HEK293 (cell line): ENCODE measurements at regions not wholly inside any gene's neighbourhood (a gene's known extent, or its start where the extent isn't known, plus 50 kb on each side); places are given as distances from the start of the nearest gene placed in this dataset.

Experiments
- CTCF ChIA-PET: fragments of 350-600 bp; formaldehyde crosslinking; extraction: SDS; loops from one replicate; lab custom pipeline; 2021; ENCODE audit warnings: antibody characterized with exemption; lab: Yijun Ruan, JAX
- POLR2A ChIA-PET: fragments of 300-600 bp; formaldehyde crosslinking; extraction: SDS; loops from one replicate; lab custom pipeline; 2020; ENCODE audit warnings: antibody characterized with exemption, inconsistent platforms; lab: Yijun Ruan, JAX
- H3K27ac ChIP-seq: fragments of 200-500 bp; sonication (Bioruptor generic); 2 replicates; pipeline ENCODE4 v1.5.1; 2014; ENCODE audit warnings: low read depth, low read length, control low read depth, inconsistent platforms; ENCODE audit errors: extremely low read depth
- H3K36me3 ChIP-seq, 2 experiments: fragments of 200-500 bp in 1 of 2; sonication (Bioruptor generic) in 1 of 2; 1 replicate in 1 of 2; 2 replicates in 1 of 2; pipeline ENCODE4 v1.5.1; 2014 to 2017; ENCODE audit warnings: inconsistent platforms in 2 of 2, low read length in 2 of 2; ENCODE audit not compliant: control insufficient read depth in 2 of 2, insufficient read depth in 1 of 2
- H3K4me1 ChIP-seq: fragments of 200-500 bp; sonication (Bioruptor generic); 2 replicates; pipeline ENCODE4 v1.5.1; 2014; ENCODE audit warnings: mild to moderate bottlenecking, low read length, inconsistent platforms; ENCODE audit not compliant: control insufficient read depth, insufficient read depth
- H3K4me3 ChIP-seq: 2 replicates; pipeline ENCODE4 v1.5.1; 2011; ENCODE audit warnings: low read depth, mild to moderate bottlenecking, control low read depth, low read length, moderate library complexity
- H3K9me3 ChIP-seq: fragments of 200-500 bp; sonication (Bioruptor generic); 2 replicates; pipeline ENCODE4 v1.5.1; 2014; ENCODE audit warnings: low read depth, low read length, inconsistent platforms; ENCODE audit not compliant: control insufficient read depth, insufficient read depth
- CTCF ChIP-seq: fragments of 450-650 bp; formaldehyde crosslinking; IDR thresholded peaks from 2 replicates; pipeline ENCODE4 v1.5.1; 2016; ENCODE audit warnings: missing biosample characterization, missing genetic modification characterization
- KLF17 ChIP-seq: fragments of 450-650 bp; formaldehyde crosslinking; IDR thresholded peaks from 2 replicates; pipeline ENCODE4 v1.5.1; 2016; ENCODE audit warnings: missing biosample characterization, missing genetic modification characterization
- SCRT2 ChIP-seq: fragments of 450-650 bp; formaldehyde crosslinking; IDR thresholded peaks from 2 replicates; pipeline ENCODE4 v1.5.1; 2016; ENCODE audit warnings: missing biosample characterization, missing genetic modification characterization
- ZBTB11 ChIP-seq: fragments of 450-650 bp; formaldehyde crosslinking; conservative IDR thresholded peaks from 2 replicates; pipeline ENCODE4 v1.5.1; 2016; ENCODE audit warnings: low read depth, missing biosample characterization, missing genetic modification characterization
- ZNF184 ChIP-seq: fragments of 450-650 bp; IDR thresholded peaks from 2 replicates; pipeline ENCODE4 v1.5.1; 2018; ENCODE audit warnings: missing biosample characterization, mild to moderate bottlenecking, missing genetic modification characterization
- ZNF211 ChIP-seq: fragments of 450-650 bp; formaldehyde crosslinking; IDR thresholded peaks from 2 replicates; pipeline ENCODE4 v1.5.1; 2016; ENCODE audit warnings: low read depth, missing biosample characterization, missing genetic modification characterization
- ZNF214 ChIP-seq: fragments of 450-650 bp; formaldehyde crosslinking; IDR thresholded peaks from 2 replicates; pipeline ENCODE4 v1.5.1; 2017; ENCODE audit warnings: missing biosample characterization, mild to moderate bottlenecking, missing genetic modification characterization, borderline replicate concordance
- ZNF362 ChIP-seq: fragments of 450-650 bp; formaldehyde crosslinking; IDR thresholded peaks from 2 replicates; pipeline ENCODE4 v1.5.1; 2016; ENCODE audit warnings: missing biosample characterization, missing genetic modification characterization
- ZNF404 ChIP-seq: fragments of 450-650 bp; formaldehyde crosslinking; IDR thresholded peaks from 2 replicates; pipeline ENCODE4 v1.5.1; 2017; ENCODE audit warnings: missing biosample characterization, missing genetic modification characterization
- ZNF610 ChIP-seq: fragments of 450-650 bp; formaldehyde crosslinking; IDR thresholded peaks from 2 replicates; pipeline ENCODE4 v1.5.1; 2016; ENCODE audit warnings: missing biosample characterization, missing genetic modification characterization, borderline replicate concordance
- ZNF677 ChIP-seq: fragments of 450-650 bp; IDR thresholded peaks from 2 replicates; pipeline ENCODE4 v1.5.0; 2018; ENCODE audit warnings: missing biosample characterization, mild to moderate bottlenecking, missing genetic modification characterization, moderate library complexity
- ZNF777 ChIP-seq: fragments of 450-650 bp; formaldehyde crosslinking; IDR thresholded peaks from 2 replicates; pipeline ENCODE4 v1.5.1; 2017; ENCODE audit warnings: missing biosample characterization, missing genetic modification characterization, borderline replicate concordance
- ZNF792 ChIP-seq: fragments of 450-650 bp; formaldehyde crosslinking; IDR thresholded peaks from 2 replicates; pipeline ENCODE4 v1.5.1; 2016; ENCODE audit warnings: missing biosample characterization, missing genetic modification characterization
- ZSCAN16 ChIP-seq: fragments of 450-650 bp; formaldehyde crosslinking; IDR thresholded peaks from 2 replicates; pipeline ENCODE4 v1.5.1; 2016; ENCODE audit warnings: missing biosample characterization, missing genetic modification characterization

GRCh38 chr2:42922293-42922692 lies 129.9 kb upstream of the HAAO start:
- H3K36me3 ChIP-seq, result no peaks in the 10 kb centered on the region
- POLR2A ChIA-PET, result no interaction called here
- no peak overlapping the region for H3K27ac ChIP-seq
- TF ChIP-seq ZNF184 (tag by site-specific recombination), result no peak
- no peak for TF ChIP-seq ZNF610
- no peak for TF ChIP-seq ZNF211 (tag by site-specific recombination)
- TF ChIP-seq ZNF404 (tag by site-specific recombination), result no peak
- TF ChIP-seq KLF17, result no peak
- no peak for TF ChIP-seq ZNF792 (tag by site-specific recombination)
- TF ChIP-seq ZBTB11 (tag by site-specific recombination), result no peak
- no peak for TF ChIP-seq ZNF677
- no peak overlapping the region for H3K4me3 ChIP-seq
- H3K4me1 ChIP-seq, result no peaks in the 10 kb centered on the region; the same call in 1 of the 2 replicates
- no peaks in the 10 kb centered on the region for H3K9me3 ChIP-seq
- CTCF ChIA-PET, result interaction anchor here (0.7 kb wide), 1 partner anchor 990 kb away, joined by 3 read pairs; no protein-coding TSS in a partner anchor

- TF ChIP-seq ZSCAN16 (no peak), ZNF214 (tag by site-specific recombination) (no peak), ZNF777 (tag by site-specific recombination) (no peak), SCRT2 (tag by site-specific recombination) (no peak), ZNF362 (no peak)
- TF ChIP-seq, all 188 proteins: peak for 0
- Histone ChIP-seq H3K4me3 (no peak overlapping the region), H3K36me3 (no peaks in the 10 kb centered on the region), H3K4me1 (no peaks in the 10 kb centered on the region; the same call in 1 of the 2 replicates), H3K9me3 (no peaks in the 10 kb centered on the region), H3K27ac (no peak overlapping the region)
- POLR2A ChIA-PET, result no interaction called here
- CTCF ChIA-PET, result interaction anchor here (0.9 to 1.1 kb wide), 2 partner anchors 94 to 346 kb away, joined by 3 read pairs; no protein-coding TSS in a partner anchor
These were observed 129.3 kb upstream of the HAAO start for GRCh38 chr2:42921721-42922120.

GRCh38 chr2:42921147-42921520 lies 128.8 kb upstream of the HAAO start:
- Histone ChIP-seq H3K4me3 (no peak overlapping the region), H3K9me3 (no peaks in the 10 kb centered on the region), H3K27ac (no peak overlapping the region), H3K36me3 (no peaks in the 10 kb centered on the region), H3K4me1 (no peaks in the 10 kb centered on the region; the same call in 1 of the 2 replicates)
- peak; percentile 54; the same call in 1 of the 2 replicates for TF ChIP-seq CTCF (tag by site-specific recombination)
- TF ChIP-seq SCRT2 (tag by site-specific recombination), result no peak
- CTCF ChIA-PET, result interaction anchor here (0.5 to 1.5 kb wide), 5 partner anchors 10 to 620 kb away, joined by 3 to 4 read pairs (median 4); no protein-coding TSS in a partner anchor
- POLR2A ChIA-PET, result no interaction called here
